ENCODE measurements at regions not wholly inside any gene's neighbourhood (a gene's known extent, or its start where the extent isn't known, plus 50 kb on each side); places are given as distances from the start of the nearest gene placed in this dataset.

- TF ChIP-seq GABPA (IDR thresholded peaks at IDR 0.05; ENCODE audit: borderline replicate concordance, insufficient read depth, low read length) (no peak), SIX5 (IDR thresholded peaks at IDR 0.05; ENCODE audit: low read depth, low read length) (no peak), TAF7 (optimal IDR thresholded peaks at IDR 0.05; ENCODE audit: borderline replicate concordance, low read depth, low read length) (no peak), JUND (IDR thresholded peaks at IDR 0.05; ENCODE audit: low read length) (peak; percentile 96)
Observed at GRCh38 chr2:103789381-103790095, 1027.7 kb downstream of the TMEM182 start (continued).

Data from H1 (cell line).